Esophagus squamous epithelium (tissue), 5 donors: ENCODE measurements at regions not wholly inside any gene's neighbourhood (a gene's known extent, or its start where the extent isn't known, plus 50 kb on each side); places are given as distances from the start of the nearest gene placed in this dataset.

Source experiments
- DNase-seq: peaks from one replicate; lab custom pipeline; 2025; lab: John Stamatoyannopoulos, UW
- H3K27ac ChIP-seq, 4 donors: fragments of 200-600 bp; sonication (generic); one replicate each; pipeline ENCODE4 v1.5.1; 2016 to 2019; ENCODE audit warnings: mild to moderate bottlenecking in 1 of 4
- H3K27me3 ChIP-seq, 4 donors: fragments of 200-600 bp; sonication (generic); 1 replicate in 3 of 4; 2 replicates in 1 of 4; pipeline versions ENCODE4 v1.5.1 to v1.6.0; 2017 to 2021; ENCODE audit warnings: antibody characterized with exemption in 1 of 4
- H3K36me3 ChIP-seq, 3 donors: fragments of 200-600 bp; sonication (generic); one replicate each; pipeline ENCODE4 v1.5.1; 2016 to 2019
- H3K4me1 ChIP-seq, 3 donors: fragments of 200-600 bp; sonication (generic); one replicate each; pipeline ENCODE4 v1.5.1; 2017 to 2019
- H3K4me3 ChIP-seq, 4 donors: fragments of 200-600 bp; sonication (generic); 1 replicate in 3 of 4; 2 replicates in 1 of 4; pipeline ENCODE4 v1.5.1; 2016 to 2019; ENCODE audit warnings: mild to moderate bottlenecking in 2 of 4, moderate library complexity in 1 of 4
- H3K9me3 ChIP-seq, 3 donors: fragments of 200-600 bp; sonication (generic); one replicate each; pipeline ENCODE4 v1.5.1; 2016 to 2019
- POLR2A ChIP-seq, 4 donors: fragments of 450-650 bp; IDR thresholded peaks; one replicate each; pipeline ENCODE4 v1.6.1; 2017; ENCODE audit warnings: antibody characterized with exemption in 4 of 4, mild to moderate bottlenecking in 4 of 4, moderate library complexity in 3 of 4
- WGBS, 2 donors: methylation state at CpG; one replicate each; pipeline ENCODE4 v1.1.5; 2018; 5-methylcytosine and 5-hydroxymethylcytosine counted together
- intact Hi-C: fragments of 100-400 bp; cut with DNase I; formaldehyde crosslinking; loops from one replicate; pipeline ENCODE4 v1.15.0; 2022
- TF ChIP-seq, protein P1 (sequence below), 6 experiments: fragments of 450-650 bp in 4 of 6; fragments of 200-600 bp in 2 of 6; sonication (generic) in 2 of 6; IDR thresholded peaks; one replicate each; pipeline ENCODE4 v1.5.1; 2016 to 2019; ENCODE audit warnings: antibody characterized with exemption in 6 of 6, mild to moderate bottlenecking in 4 of 6, moderate library complexity in 4 of 6
- donor health status: DM: yes; HTN: yes; CAD: no.

DNA sequence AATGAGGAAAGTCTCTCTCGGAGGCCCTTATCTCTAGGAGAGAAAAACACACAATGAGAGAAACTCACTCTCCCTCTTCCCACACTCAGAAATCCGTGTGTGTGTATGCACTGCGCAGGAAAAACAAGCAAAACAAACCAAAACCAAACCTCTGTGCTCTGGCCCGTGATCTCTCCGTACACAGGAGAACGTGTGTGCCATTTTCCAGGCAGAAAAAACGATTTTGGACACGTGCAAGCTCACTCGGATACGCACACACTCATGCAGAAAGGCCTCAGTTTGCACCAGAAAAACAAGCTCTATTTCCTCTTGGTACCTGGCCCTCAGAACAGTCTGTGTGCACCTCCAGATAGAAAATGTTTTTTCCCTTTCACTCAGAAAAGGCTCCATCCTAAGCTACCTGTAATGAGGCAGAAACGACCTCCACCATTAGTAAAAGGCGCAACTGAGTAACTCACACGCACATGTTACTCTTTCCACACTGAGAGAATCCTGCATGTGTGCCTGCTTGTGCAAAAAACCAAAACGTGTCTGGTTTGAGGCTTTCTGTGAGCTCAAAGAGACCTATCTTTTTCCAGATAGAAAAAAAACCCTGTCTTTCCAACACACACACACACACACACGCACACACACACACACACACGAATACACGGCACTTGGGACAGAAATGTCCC, 99.2 kb downstream of the EDN3 start:
- intact Hi-C loops = loop anchor here (5.0 to 10.0 kb wide), 2 partner anchors 175 to 312 kb away; no protein-coding TSS in a partner anchor
- Histone ChIP-seq H3K4me1 (peaks cover 13 to 68% (median 14%) of the 10 kb centered on the region in 3 donors), H3K36me3 (no peaks in the 10 kb centered on the region), H3K4me3 (no peak overlapping the region), H3K27ac (no peak overlapping the region), H3K27me3 (peaks cover 0 to 78% (median 12%) of the 10 kb centered on the region in 4 donors), H3K9me3 (no peaks in the 10 kb centered on the region)
- 65 to 74% methylated on average over 17 of the region's 17 CpGs for WGBS, 2 donors
- TF ChIP-seq, protein P1, sequence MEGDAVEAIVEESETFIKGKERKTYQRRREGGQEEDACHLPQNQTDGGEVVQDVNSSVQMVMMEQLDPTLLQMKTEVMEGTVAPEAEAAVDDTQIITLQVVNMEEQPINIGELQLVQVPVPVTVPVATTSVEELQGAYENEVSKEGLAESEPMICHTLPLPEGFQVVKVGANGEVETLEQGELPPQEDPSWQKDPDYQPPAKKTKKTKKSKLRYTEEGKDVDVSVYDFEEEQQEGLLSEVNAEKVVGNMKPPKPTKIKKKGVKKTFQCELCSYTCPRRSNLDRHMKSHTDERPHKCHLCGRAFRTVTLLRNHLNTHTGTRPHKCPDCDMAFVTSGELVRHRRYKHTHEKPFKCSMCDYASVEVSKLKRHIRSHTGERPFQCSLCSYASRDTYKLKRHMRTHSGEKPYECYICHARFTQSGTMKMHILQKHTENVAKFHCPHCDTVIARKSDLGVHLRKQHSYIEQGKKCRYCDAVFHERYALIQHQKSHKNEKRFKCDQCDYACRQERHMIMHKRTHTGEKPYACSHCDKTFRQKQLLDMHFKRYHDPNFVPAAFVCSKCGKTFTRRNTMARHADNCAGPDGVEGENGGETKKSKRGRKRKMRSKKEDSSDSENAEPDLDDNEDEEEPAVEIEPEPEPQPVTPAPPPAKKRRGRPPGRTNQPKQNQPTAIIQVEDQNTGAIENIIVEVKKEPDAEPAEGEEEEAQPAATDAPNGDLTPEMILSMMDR (IDR thresholded peaks at IDR 0.05) = no peak
- no peak for TF ChIP-seq POLR2A (IDR thresholded peaks at IDR 0.05)
- DNase-seq = no peak

- TF ChIP-seq, protein P1 (IDR thresholded peaks at IDR 0.05) = no peak
- TF ChIP-seq POLR2A (IDR thresholded peaks at IDR 0.05) = no peak
- Histone ChIP-seq H3K36me3 (no peaks in the 10 kb centered on the region), H3K9me3 (no peaks in the 10 kb centered on the region), H3K27me3 (peaks cover 0 to 88% (median 14%) of the 10 kb centered on the region in 4 donors), H3K4me3 (no peak overlapping the region), H3K27ac (no peak overlapping the region), H3K4me1 (peaks cover 13 to 68% (median 14%) of the 10 kb centered on the region in 3 donors)
- intact Hi-C loops = loop anchor here (5.0 to 10.0 kb wide), 2 partner anchors 176 to 313 kb away; no protein-coding TSS in a partner anchor
- WGBS, 2 donors = 45 to 58% methylated on average over 6 to 8 of the region's 9 CpGs
- DNase-seq = no peak
Measured at GRCh38 chr20:59400708-59401107, 100.3 kb downstream of the EDN3 start.

GRCh38 chr20:59402681-59403080, 102.3 kb downstream of the EDN3 start:
- Histone ChIP-seq H3K9me3 (no peaks in the 10 kb centered on the region), H3K27me3 (peaks cover 0 to 85% (median 14%) of the 10 kb centered on the region in 4 donors), H3K4me1 (peaks cover 13 to 61% (median 14%) of the 10 kb centered on the region in 3 donors), H3K27ac (peak overlapping the region in 3 of 4 donors; percentile 41 to 63 (median 58)), H3K36me3 (no peaks in the 10 kb centered on the region), H3K4me3 (peak overlapping the region in 1 of 4 donors; percentile 8)
- TF ChIP-seq, protein P1 (IDR thresholded peaks at IDR 0.05) = peak in 2 of 6 experiments; percentile 30 to 31
- TF ChIP-seq POLR2A (IDR thresholded peaks at IDR 0.05) = no peak
- WGBS, 2 donors = 10 to 18% methylated on average over 9 of the region's 9 CpGs
- no peak for DNase-seq
- intact Hi-C loops = loop anchor here (5.0 to 10.0 kb wide), 2 partner anchors 178 to 315 kb away; no protein-coding TSS in a partner anchor

DNA sequence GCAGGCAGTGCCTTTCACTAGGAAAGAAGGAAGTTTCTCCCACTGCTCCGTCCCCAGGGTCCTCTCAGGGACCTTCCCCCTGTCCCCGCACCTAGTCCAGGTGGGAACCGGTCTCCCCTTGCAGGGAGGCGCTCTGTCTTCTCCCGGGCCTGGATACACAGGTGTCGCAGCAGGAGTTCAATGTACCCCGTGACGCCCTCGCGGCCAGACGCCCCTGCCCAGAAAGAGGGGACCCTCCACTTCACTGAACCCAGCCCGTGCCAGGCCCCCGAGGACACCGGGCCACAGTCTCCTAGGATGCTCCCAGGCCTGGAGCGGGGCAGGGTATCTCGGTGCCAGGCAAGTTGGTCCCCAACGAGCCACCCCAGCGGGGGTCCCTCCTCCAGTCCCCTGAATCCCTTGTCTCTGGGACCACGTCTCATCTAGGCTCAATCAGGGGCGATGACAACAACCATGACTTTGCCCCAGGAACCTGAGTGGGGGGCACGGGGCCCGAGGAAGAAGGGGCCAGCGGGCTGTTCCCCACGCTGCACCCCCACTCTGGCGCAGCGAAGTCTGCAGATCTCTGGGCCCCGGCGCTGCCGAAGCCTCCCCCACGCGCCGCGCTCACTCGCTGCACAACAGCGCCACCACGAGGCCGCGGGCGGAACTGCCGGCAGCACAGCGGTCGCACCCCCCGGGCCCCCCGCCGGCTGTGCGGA, 103.0 kb downstream of the EDN3 start:
- DNase-seq = no peak
- peak overlapping the region in 2 of 4 donors; percentile 18 to 51 for H3K4me3 ChIP-seq
- peaks cover 13 to 54% (median 14%) of the 10 kb centered on the region in 3 donors for H3K4me1 ChIP-seq
- whole genome bisulfite sequencing, 2 donors = 10 to 33% methylated on average over 1 to 10 of the region's 46 CpGs
- peak overlapping the region in 3 of 4 donors; percentile 41 to 63 (median 58) for H3K27ac ChIP-seq
- H3K27me3 ChIP-seq = peaks cover 0 to 83% (median 14%) of the 10 kb centered on the region in 4 donors
- H3K36me3 ChIP-seq = no peaks in the 10 kb centered on the region
- no peak for TF ChIP-seq POLR2A (IDR thresholded peaks at IDR 0.05)
- TF ChIP-seq, protein P1 (IDR thresholded peaks at IDR 0.05) = peak; percentile 88 to 99 (median 96)
- H3K9me3 ChIP-seq = no peaks in the 10 kb centered on the region
- intact Hi-C loops = loop anchor here (5.0 to 10.0 kb wide), 2 partner anchors 179 to 316 kb away; no protein-coding TSS in a partner anchor
